ENCODE measurements at regions not wholly inside any gene's neighbourhood (a gene's known extent, or its start where the extent isn't known, plus 50 kb on each side); places are given as distances from the start of the nearest gene placed in this dataset.
A peak's percentile ranks its signal among the peaks of the same experiment; 100 is the strongest.

GRCh38 chr19:30158893-30159245, 213.3 kb upstream of the ZNF536 start:
- Histone ChIP-seq H3K4me3 (no peak overlapping the region), H3K9ac (no peak overlapping the region), H4K20me1 (no peaks in the 10 kb centered on the region), H3K4me2 (peak overlapping the region; percentile 14; the same call in 1 of the 2 replicates), H3K36me3 (no peaks in the 10 kb centered on the region), H3K4me1 (0 out of 2 replicates have a peak, but pooled peaks cover 7% of the 10 kb centered on the region), H3K27me3 (no peaks in the 10 kb centered on the region), H3K9me3 (no peaks in the 10 kb centered on the region), H3K27ac (no peak overlapping the region)
- TF ChIP-seq Cebpa-rat (IDR thresholded peaks at IDR 0.05), result no peak

GRCh38 chr19:30159636-30160035, 212.5 kb upstream of the ZNF536 start:
- Histone ChIP-seq H3K4me3 (no peak overlapping the region), H3K4me1 (0 out of 2 replicates have a peak, but pooled peaks cover 7% of the 10 kb centered on the region), H3K27me3 (no peaks in the 10 kb centered on the region), H3K4me2 (no peak overlapping the region), H3K36me3 (no peaks in the 10 kb centered on the region), H3K9ac (no peak overlapping the region), H3K9me3 (no peaks in the 10 kb centered on the region), H4K20me1 (no peaks in the 10 kb centered on the region), H3K27ac (no peak overlapping the region)
- TF ChIP-seq Cebpa-rat (IDR thresholded peaks at IDR 0.05), result no peak

GRCh38 chr19:30160426-30160825, 211.8 kb upstream of the ZNF536 start:
- Histone ChIP-seq H3K36me3 (no peaks in the 10 kb centered on the region), H4K20me1 (no peaks in the 10 kb centered on the region), H3K27ac (no peak overlapping the region), H3K4me1 (0 out of 2 replicates have a peak, but pooled peaks cover 7% of the 10 kb centered on the region), H3K9me3 (no peaks in the 10 kb centered on the region), H3K4me2 (no peak overlapping the region), H3K4me3 (no peak overlapping the region), H3K27me3 (no peaks in the 10 kb centered on the region), H3K9ac (no peak overlapping the region)
- TF ChIP-seq Cebpa-rat (IDR thresholded peaks at IDR 0.05), result no peak

GRCh38 chr19:30161021-30161655, 211.0 kb upstream of the ZNF536 start:
- H3K27ac ChIP-seq, result no peak overlapping the region
- no peaks in the 10 kb centered on the region for H3K27me3 ChIP-seq
- no peak overlapping the region for H3K4me2 ChIP-seq
- H3K9ac ChIP-seq, result no peak overlapping the region
- no peaks in the 10 kb centered on the region for H3K9me3 ChIP-seq
- no peaks in the 10 kb centered on the region for H3K36me3 ChIP-seq
- H3K4me3 ChIP-seq, result no peak overlapping the region
- no peak for TF ChIP-seq Cebpa-rat (IDR thresholded peaks at IDR 0.05)
- H4K20me1 ChIP-seq, result no peaks in the 10 kb centered on the region
- 0 out of 2 replicates have a peak, but pooled peaks cover 7% of the 10 kb centered on the region for H3K4me1 ChIP-seq

- no peak overlapping the region for H3K9ac ChIP-seq
- no peak overlapping the region for H3K27ac ChIP-seq
- no peak overlapping the region for H3K4me3 ChIP-seq
- no peaks in the 10 kb centered on the region for H3K27me3 ChIP-seq
- TF ChIP-seq Cebpa-rat (IDR thresholded peaks at IDR 0.05), result no peak
- no peaks in the 10 kb centered on the region for H3K9me3 ChIP-seq
- 0 out of 2 replicates have a peak, but pooled peaks cover 7% of the 10 kb centered on the region for H3K4me1 ChIP-seq
- H3K4me2 ChIP-seq, result no peak overlapping the region
- H4K20me1 ChIP-seq, result no peaks in the 10 kb centered on the region
- no peaks in the 10 kb centered on the region for H3K36me3 ChIP-seq
Observed at GRCh38 chr19:30161770-30162169, 210.4 kb upstream of the ZNF536 start.

DNA sequence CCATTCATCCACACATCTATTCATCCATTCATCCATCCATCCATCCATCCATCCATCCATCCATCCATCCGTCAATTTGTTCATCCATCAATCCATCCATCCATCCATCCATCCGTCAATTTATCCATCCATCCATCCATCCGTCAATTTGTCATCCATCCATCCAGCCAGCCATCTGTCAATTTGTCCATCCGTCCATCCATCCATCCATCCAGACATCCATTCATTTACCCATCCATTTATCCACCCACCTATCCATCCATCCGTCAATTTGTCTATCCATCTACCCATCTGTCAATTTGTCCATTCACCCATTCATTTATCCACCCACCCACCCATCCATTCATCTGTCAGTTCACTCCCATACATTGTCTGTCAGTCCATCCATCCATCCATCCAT, 209.5 kb upstream of the ZNF536 start:
- H3K4me2 ChIP-seq, result no peak overlapping the region
- H3K9me3 ChIP-seq, result no peaks in the 10 kb centered on the region
- 0 out of 2 replicates have a peak, but pooled peaks cover 7% of the 10 kb centered on the region for H3K4me1 ChIP-seq
- no peak for TF ChIP-seq Cebpa-rat (IDR thresholded peaks at IDR 0.05)
- no peak overlapping the region for H3K9ac ChIP-seq
- no peaks in the 10 kb centered on the region for H3K27me3 ChIP-seq
- no peak overlapping the region for H3K27ac ChIP-seq
- no peaks in the 10 kb centered on the region for H4K20me1 ChIP-seq
- no peaks in the 10 kb centered on the region for H3K36me3 ChIP-seq
- no peak overlapping the region for H3K4me3 ChIP-seq

GRCh38 chr19:30163663-30164062, 208.5 kb upstream of the ZNF536 start:
- Histone ChIP-seq H3K9ac (no peak overlapping the region), H3K27me3 (no peaks in the 10 kb centered on the region), H4K20me1 (no peaks in the 10 kb centered on the region), H3K27ac (no peak overlapping the region), H3K4me2 (no peak overlapping the region), H3K9me3 (no peaks in the 10 kb centered on the region), H3K4me1 (0 out of 2 replicates have a peak, but pooled peaks cover 3% of the 10 kb centered on the region), H3K4me3 (no peak overlapping the region), H3K36me3 (no peaks in the 10 kb centered on the region)
- TF ChIP-seq Cebpa-rat (IDR thresholded peaks at IDR 0.05), result no peak

DNA sequence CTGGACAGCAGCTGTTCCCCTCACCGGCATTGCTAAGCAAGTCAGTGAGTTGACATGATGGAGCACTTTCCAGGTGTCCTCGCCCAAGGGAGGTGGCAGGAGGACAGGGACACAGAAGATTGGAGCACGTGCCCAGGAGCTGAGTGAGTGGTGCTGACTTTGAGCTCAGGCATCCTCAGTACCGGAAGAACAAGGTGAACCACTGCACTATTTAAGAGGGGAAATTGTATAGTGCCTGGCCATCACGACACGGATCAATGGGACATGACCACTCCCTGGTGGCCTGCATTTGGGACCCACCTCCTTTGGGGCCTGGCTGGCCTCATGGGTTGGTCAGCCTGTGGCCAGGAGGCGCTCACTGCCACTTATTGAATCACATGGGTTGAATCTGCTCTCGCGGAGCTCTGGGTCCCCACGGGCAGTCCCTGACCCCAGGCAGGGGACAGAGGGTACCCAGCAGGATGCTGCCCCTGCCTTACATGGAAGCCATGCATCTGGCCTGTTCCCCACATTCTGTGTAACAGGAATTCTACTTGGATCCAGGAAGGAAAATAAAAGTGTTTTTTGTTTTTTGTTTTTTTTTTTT, 206.9 kb upstream of the ZNF536 start:
- H3K4me1 ChIP-seq, result no peaks in the 10 kb centered on the region
- H3K4me2 ChIP-seq, result no peak overlapping the region
- no peaks in the 10 kb centered on the region for H3K9me3 ChIP-seq
- H3K27ac ChIP-seq, result no peak overlapping the region
- no peaks in the 10 kb centered on the region for H3K27me3 ChIP-seq
- H4K20me1 ChIP-seq, result no peaks in the 10 kb centered on the region
- no peaks in the 10 kb centered on the region for H3K36me3 ChIP-seq
- no peak overlapping the region for H3K9ac ChIP-seq
- no peak for TF ChIP-seq Cebpa-rat (IDR thresholded peaks at IDR 0.05)
- H3K4me3 ChIP-seq, result no peak overlapping the region

DNA sequence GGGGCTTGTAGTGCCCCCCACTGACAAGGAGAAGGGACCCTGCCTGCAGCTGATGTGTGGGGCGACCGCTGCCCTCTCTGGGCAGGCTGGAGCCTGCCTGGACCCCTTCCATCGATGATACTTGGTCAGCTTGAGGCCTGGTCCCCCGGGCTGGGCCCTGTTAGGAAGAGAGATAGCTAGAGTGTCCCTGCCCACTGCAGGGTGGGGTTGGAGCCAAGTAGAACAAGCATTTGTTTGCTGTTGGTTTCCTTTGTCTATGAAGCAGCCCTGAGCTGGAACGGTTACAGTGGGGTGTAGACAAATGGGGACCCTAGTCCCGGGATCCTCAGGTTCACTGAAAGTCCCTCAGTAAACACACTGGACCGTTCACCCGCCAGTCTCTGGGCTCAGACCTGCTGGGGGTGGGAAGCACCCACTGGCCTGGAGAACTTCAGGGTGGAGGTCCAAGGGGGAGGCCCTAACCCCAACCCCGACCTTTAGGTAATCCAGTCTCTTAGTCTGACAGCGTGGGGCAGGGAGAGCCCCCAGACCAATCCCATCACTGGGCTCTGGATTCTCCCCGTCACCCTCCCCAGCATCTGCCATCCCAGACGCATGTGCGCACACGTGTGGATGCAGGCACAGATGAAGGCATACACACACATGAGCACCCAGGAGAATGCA, 204.8 kb upstream of the ZNF536 start:
- no peaks in the 10 kb centered on the region for H3K36me3 ChIP-seq
- no peak overlapping the region for H3K9ac ChIP-seq
- TF ChIP-seq Cebpa-rat (IDR thresholded peaks at IDR 0.05), result no peak
- no peaks in the 10 kb centered on the region for H3K27me3 ChIP-seq
- H3K4me2 ChIP-seq, result no peak overlapping the region
- H4K20me1 ChIP-seq, result no peaks in the 10 kb centered on the region
- H3K4me1 ChIP-seq, result no peaks in the 10 kb centered on the region
- H3K4me3 ChIP-seq, result no peak overlapping the region
- no peak overlapping the region for H3K27ac ChIP-seq
- no peaks in the 10 kb centered on the region for H3K9me3 ChIP-seq

- no peak for TF ChIP-seq Cebpa-rat (IDR thresholded peaks at IDR 0.05)
- H3K4me2 ChIP-seq, result no peak overlapping the region
- no peaks in the 10 kb centered on the region for H3K9me3 ChIP-seq
- no peak overlapping the region for H3K4me3 ChIP-seq
- H3K27me3 ChIP-seq, result no peaks in the 10 kb centered on the region
- no peak overlapping the region for H3K27ac ChIP-seq
- no peaks in the 10 kb centered on the region for H4K20me1 ChIP-seq
- no peak overlapping the region for H3K9ac ChIP-seq
- H3K36me3 ChIP-seq, result no peaks in the 10 kb centered on the region
- H3K4me1 ChIP-seq, result no peaks in the 10 kb centered on the region
Observed at GRCh38 chr19:30167976-30168635, 204.1 kb upstream of the ZNF536 start.
